ENCODE measurements at regions not wholly inside any gene's neighbourhood (a gene's known extent, or its start where the extent isn't known, plus 50 kb on each side); places are given as distances from the start of the nearest gene placed in this dataset.

DNA sequence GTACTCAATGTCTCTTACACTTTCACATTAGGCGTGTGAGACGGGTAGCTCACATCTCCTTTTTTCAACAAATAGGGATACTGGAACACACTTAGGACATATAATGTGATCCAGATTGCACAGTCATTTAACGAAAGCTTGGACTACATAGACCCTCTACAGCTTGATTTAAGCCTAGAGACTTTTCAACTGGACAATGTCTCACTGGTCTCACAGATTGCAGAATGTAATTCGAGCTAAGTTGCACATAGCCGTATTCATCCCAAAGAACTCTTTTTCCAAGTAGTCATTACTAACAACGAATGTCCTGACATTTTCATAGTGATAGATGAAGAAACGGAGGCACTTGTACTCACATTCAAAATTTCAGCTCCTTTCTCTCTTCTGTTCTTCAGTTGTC is 612.1 kb downstream of the ZEB2 start:
- H3K9me3 ChIP-seq (ENCODE audit: control extremely low read depth in 1 of 3, control insufficient read depth in 2 of 3, insufficient read depth in 1 of 3, low read length in 2 of 3) = no peaks in the 10 kb centered on the region
- ATAC-seq (ENCODE audit: low read depth) (no peak), DNase-seq (no peak)
- no peaks in the 10 kb centered on the region for H3K27me3 Mint-ChIP-seq
- H3K4me3 ChIP-seq (ENCODE audit: control extremely low read depth in 1 of 5, extremely low read depth in 1 of 5, insufficient read depth in 1 of 5, low read depth in 2 of 5, low read length in 4 of 5) = no peak overlapping the region
- H3K27ac Mint-ChIP-seq = no peak overlapping the region
- ChIA-PET CTCF (interaction anchor here (0.7 kb wide), 1 partner anchor 946 kb away, joined by 3 read pairs; no protein-coding TSS in a partner anchor), POLR2A (no interaction called here)
- no peaks in the 10 kb centered on the region for H4K20me1 ChIP-seq (ENCODE audit: control insufficient read depth, insufficient read depth, low read length, poor library complexity, severe bottlenecking)
- no peaks in the 10 kb centered on the region for H3K4me1 Mint-ChIP-seq
- 93% methylated on average over 4 of the region's 7 CpGs for WGBS (ENCODE audit: insufficient coverage)
- TF ChIP-seq EZH2 (IDR thresholded peaks at IDR 0.05; ENCODE audit: borderline replicate concordance, insufficient read depth, low read depth, low read length, poor library complexity, severe bottlenecking) = no peak
- no peaks in the 10 kb centered on the region for H3K9me3 Mint-ChIP-seq (ENCODE audit: insufficient read depth)
- no peaks in the 10 kb centered on the region for H3K79me2 ChIP-seq (ENCODE audit: control insufficient read depth, insufficient read depth, low read length)
- intact Hi-C loops (cut with micrococcal nuclease) = no loop called here
- H3K36me3 ChIP-seq (replicated peaks in 1 of 2; ENCODE audit: control extremely low read depth in 1 of 2, control insufficient read depth in 1 of 2, extremely low read depth in 1 of 2, insufficient read depth in 2 of 2, low read length in 1 of 2) = no peaks in the 10 kb centered on the region
- no peaks in the 10 kb centered on the region for H3K27me3 ChIP-seq (replicated peaks in 1 of 4; ENCODE audit: control extremely low read depth in 1 of 4, control insufficient read depth in 3 of 4, insufficient read depth in 4 of 4, low read length in 3 of 4)
- H3K27ac ChIP-seq (ENCODE audit: low read length in 2 of 2) = no peak overlapping the region
- H3K4me2 ChIP-seq (replicated peaks; ENCODE audit: low read depth, low read length, poor library complexity, severe bottlenecking) = no peak overlapping the region
- H3K9ac ChIP-seq (ENCODE audit: low read length) = no peak overlapping the region
- H3K4me1 ChIP-seq (ENCODE audit: control insufficient read depth in 2 of 2, insufficient read depth in 2 of 2, low read length in 2 of 2) = no peaks in the 10 kb centered on the region
- H3K4me3 Mint-ChIP-seq = no peak overlapping the region
- H2AFZ ChIP-seq (ENCODE audit: insufficient read depth, low read depth, low read length, poor library complexity, severe bottlenecking) = no peak overlapping the region

DNA sequence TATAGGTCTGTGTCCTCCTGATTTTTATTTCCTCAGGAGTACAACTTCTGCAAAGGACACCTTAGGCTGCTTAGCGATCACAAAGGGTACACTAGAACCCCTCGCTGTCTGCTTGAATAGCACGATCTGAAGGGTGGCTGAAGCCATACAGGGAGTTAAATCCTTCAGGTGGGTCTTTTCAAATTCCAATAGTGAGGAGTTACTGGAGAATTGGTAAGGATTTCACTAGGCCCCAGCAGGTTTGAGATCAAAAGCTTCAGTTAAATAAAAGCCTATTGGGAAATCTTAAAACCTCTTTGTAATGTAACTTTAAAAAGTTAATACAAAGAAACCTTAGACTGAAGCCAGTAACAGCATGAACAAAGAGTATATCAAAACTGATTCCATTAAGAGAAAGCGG is 613.1 kb downstream of the ZEB2 start:
- ATAC-seq (ENCODE audit: low read depth) = no peak
- H3K4me2 ChIP-seq (replicated peaks; ENCODE audit: low read depth, low read length, poor library complexity, severe bottlenecking) = no peak overlapping the region
- intact Hi-C loops (cut with micrococcal nuclease) = no loop called here
- no peak overlapping the region for H3K27ac Mint-ChIP-seq
- no peak overlapping the region for H3K4me3 ChIP-seq (ENCODE audit: control extremely low read depth in 1 of 5, extremely low read depth in 1 of 5, insufficient read depth in 1 of 5, low read depth in 2 of 5, low read length in 4 of 5)
- no peaks in the 10 kb centered on the region for H3K9me3 Mint-ChIP-seq (ENCODE audit: insufficient read depth)
- no peak overlapping the region for H2AFZ ChIP-seq (ENCODE audit: insufficient read depth, low read depth, low read length, poor library complexity, severe bottlenecking)
- no peaks in the 10 kb centered on the region for H3K4me1 Mint-ChIP-seq
- TF ChIP-seq EZH2 (IDR thresholded peaks at IDR 0.05; ENCODE audit: borderline replicate concordance, insufficient read depth, low read depth, low read length, poor library complexity, severe bottlenecking) = no peak
- TF ChIP-seq, protein P1, sequence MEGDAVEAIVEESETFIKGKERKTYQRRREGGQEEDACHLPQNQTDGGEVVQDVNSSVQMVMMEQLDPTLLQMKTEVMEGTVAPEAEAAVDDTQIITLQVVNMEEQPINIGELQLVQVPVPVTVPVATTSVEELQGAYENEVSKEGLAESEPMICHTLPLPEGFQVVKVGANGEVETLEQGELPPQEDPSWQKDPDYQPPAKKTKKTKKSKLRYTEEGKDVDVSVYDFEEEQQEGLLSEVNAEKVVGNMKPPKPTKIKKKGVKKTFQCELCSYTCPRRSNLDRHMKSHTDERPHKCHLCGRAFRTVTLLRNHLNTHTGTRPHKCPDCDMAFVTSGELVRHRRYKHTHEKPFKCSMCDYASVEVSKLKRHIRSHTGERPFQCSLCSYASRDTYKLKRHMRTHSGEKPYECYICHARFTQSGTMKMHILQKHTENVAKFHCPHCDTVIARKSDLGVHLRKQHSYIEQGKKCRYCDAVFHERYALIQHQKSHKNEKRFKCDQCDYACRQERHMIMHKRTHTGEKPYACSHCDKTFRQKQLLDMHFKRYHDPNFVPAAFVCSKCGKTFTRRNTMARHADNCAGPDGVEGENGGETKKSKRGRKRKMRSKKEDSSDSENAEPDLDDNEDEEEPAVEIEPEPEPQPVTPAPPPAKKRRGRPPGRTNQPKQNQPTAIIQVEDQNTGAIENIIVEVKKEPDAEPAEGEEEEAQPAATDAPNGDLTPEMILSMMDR (IDR thresholded peaks at IDR 0.05) = no peak
- 100% methylated on average over 1 of the region's 4 CpGs for WGBS (ENCODE audit: insufficient coverage)
- H3K4me3 Mint-ChIP-seq = no peak overlapping the region
- H3K4me1 ChIP-seq (ENCODE audit: control insufficient read depth in 2 of 2, insufficient read depth in 2 of 2, low read length in 2 of 2) = no peaks in the 10 kb centered on the region
- H3K9me3 ChIP-seq (ENCODE audit: control extremely low read depth in 1 of 3, control insufficient read depth in 2 of 3, insufficient read depth in 1 of 3, low read length in 2 of 3) = no peaks in the 10 kb centered on the region
- H3K27ac ChIP-seq (ENCODE audit: low read length in 2 of 2) = no peak overlapping the region
- POLR2A ChIA-PET = no interaction called here
- no peak overlapping the region for H3K9ac ChIP-seq (ENCODE audit: low read length)
- H3K36me3 ChIP-seq (replicated peaks in 1 of 2; ENCODE audit: control extremely low read depth in 1 of 2, control insufficient read depth in 1 of 2, extremely low read depth in 1 of 2, insufficient read depth in 2 of 2, low read length in 1 of 2) = no peaks in the 10 kb centered on the region
- no peaks in the 10 kb centered on the region for H3K79me2 ChIP-seq (ENCODE audit: control insufficient read depth, insufficient read depth, low read length)
- CTCF ChIA-PET = no interaction called here
- H3K27me3 Mint-ChIP-seq = no peaks in the 10 kb centered on the region
- H3K27me3 ChIP-seq (replicated peaks in 1 of 4; ENCODE audit: control extremely low read depth in 1 of 4, control insufficient read depth in 3 of 4, insufficient read depth in 4 of 4, low read length in 3 of 4) = no peaks in the 10 kb centered on the region
- no peak for DNase-seq
- H4K20me1 ChIP-seq (ENCODE audit: control insufficient read depth, insufficient read depth, low read length, poor library complexity, severe bottlenecking) = no peaks in the 10 kb centered on the region
